Naive thymus-derived CD4-positive, alpha-beta T cell (primary cell): ENCODE measurements at regions not wholly inside any gene's neighbourhood (a gene's known extent, or its start where the extent isn't known, plus 50 kb on each side); places are given as distances from the start of the nearest gene placed in this dataset.

Source experiments
- ATAC-seq: fragments of 150-1000 bp; cut with Tn5 transposase; 2 replicates; pipeline ENCODE4 v1.10.0; 2021; ENCODE audit warnings: mild to moderate bottlenecking, moderate library complexity
- CTCF ChIA-PET: fragments of 350-600 bp; sonication (Branson Sonifier 250); formaldehyde crosslinking; loops from one replicate; lab custom pipeline; 2021; ENCODE audit warnings: antibody characterized with exemption; lab: Charles Lee
- POLR2A ChIA-PET: fragments of 350-600 bp; sonication (Branson Sonifier 250); formaldehyde crosslinking; loops from one replicate; lab custom pipeline; 2021; ENCODE audit warnings: antibody characterized with exemption, inconsistent platforms; lab: Charles Lee
- DNase-seq, 9 donors: peaks; one replicate each; pipeline versions ENCODE4 v3.0.0 to v3.0.0-alpha.2; 2020 to 2022; ENCODE audit warnings: mixed read lengths in 1 of 9
- H3K27ac ChIP-seq: one replicate; pipeline ENCODE4 v1.7.0; 2013; ENCODE audit warnings: mild to moderate bottlenecking, low read depth, low read length, moderate library complexity
- H3K27me3 ChIP-seq, 2 donors: one replicate each; pipeline ENCODE4 v1.7.0; 2013; ENCODE audit warnings: low read length in 2 of 2, mild to moderate bottlenecking in 2 of 2, moderate library complexity in 2 of 2; ENCODE audit not compliant: control insufficient read depth in 2 of 2, insufficient read depth in 2 of 2
- H3K36me3 ChIP-seq, 3 experiments: 1 replicate in 2 of 3; 2 replicates in 1 of 3; pipeline ENCODE4 v1.7.0; 2013; ENCODE audit warnings: low read length in 3 of 3, mild to moderate bottlenecking in 3 of 3, moderate library complexity in 1 of 3; ENCODE audit not compliant: insufficient read depth in 3 of 3, control insufficient read depth in 2 of 3
- H3K4me1 ChIP-seq, 2 donors: one replicate each; pipeline ENCODE4 v1.7.0; 2013; ENCODE audit warnings: low read length in 2 of 2, mild to moderate bottlenecking in 2 of 2, moderate library complexity in 1 of 2; ENCODE audit not compliant: control insufficient read depth in 2 of 2, insufficient read depth in 2 of 2
- H3K4me3 ChIP-seq: 2 replicates; pipeline ENCODE4 v1.7.0; 2013; ENCODE audit warnings: mild to moderate bottlenecking, low read length
- H3K9me3 ChIP-seq, 3 experiments: 1 replicate in 2 of 3; 2 replicates in 1 of 3; pipeline ENCODE4 v1.7.0; 2013; ENCODE audit warnings: low read length in 3 of 3; ENCODE audit not compliant: control insufficient read depth in 2 of 3
- H3K27ac Mint-ChIP-seq, 9 donors: one replicate each; pipeline ENCODE4 v1.8.0; 2020 to 2022; ENCODE audit warnings: mixed read lengths in 9 of 9, mild to moderate bottlenecking in 8 of 9, moderate library complexity in 5 of 9, inconsistent platforms in 2 of 9
- H3K27me3 Mint-ChIP-seq, 5 donors: one replicate each; pipeline ENCODE4 v1.8.0; 2021 to 2022; ENCODE audit warnings: mixed read lengths in 5 of 5, mild to moderate bottlenecking in 1 of 5
- H3K36me3 Mint-ChIP-seq, 5 donors: one replicate each; pipeline ENCODE4 v1.8.0; 2020 to 2022; ENCODE audit warnings: mixed read lengths in 5 of 5, mild to moderate bottlenecking in 3 of 5, inconsistent platforms in 1 of 5
- H3K4me1 Mint-ChIP-seq, 7 donors: one replicate each; pipeline ENCODE4 v1.8.0; 2020 to 2022; ENCODE audit warnings: mixed read lengths in 7 of 7, mild to moderate bottlenecking in 3 of 7, inconsistent platforms in 1 of 7
- H3K4me3 Mint-ChIP-seq, 10 donors: one replicate each; pipeline ENCODE4 v1.8.0; 2020 to 2022; ENCODE audit warnings: mild to moderate bottlenecking in 10 of 10, mixed read lengths in 10 of 10, moderate library complexity in 6 of 10, inconsistent platforms in 2 of 10
- H3K9me3 Mint-ChIP-seq, 11 donors: one replicate each; pipeline ENCODE4 v1.8.0; 2020 to 2022; ENCODE audit warnings: mixed read lengths in 11 of 11, mild to moderate bottlenecking in 4 of 11, inconsistent platforms in 1 of 11, moderate library complexity in 1 of 11
- intact Hi-C, 2 donors: fragments of 100-400 bp; cut with micrococcal nuclease; formaldehyde crosslinking; loops; one replicate each; pipeline ENCODE4 v1.15.1; 2023

DNA sequence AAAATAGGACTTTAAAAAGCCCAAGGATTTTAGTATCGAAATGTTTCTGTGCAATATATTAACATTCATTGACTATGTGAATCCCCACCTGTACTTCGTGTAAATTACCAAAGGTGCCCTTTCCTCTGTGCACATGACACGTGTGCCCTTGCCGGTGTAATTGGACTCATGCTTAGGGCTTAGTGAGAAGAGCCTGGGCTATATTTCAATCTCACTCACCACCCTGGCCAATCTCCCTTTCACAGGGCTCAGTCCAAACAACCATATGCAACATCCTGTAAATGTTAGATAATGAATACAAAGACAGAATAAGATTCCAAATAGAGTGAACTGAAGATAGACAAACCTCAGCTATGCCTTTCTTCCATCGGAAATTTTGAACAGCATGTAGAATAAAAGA, 564.3 kb downstream of the USP25 start:
- H3K4me1 ChIP-seq: no peaks in the 10 kb centered on the region
- Mint-ChIP-seq H3K4me3 (no peak overlapping the region), H3K9me3 (no peaks in the 10 kb centered on the region), H3K27ac (no peak overlapping the region), H3K36me3 (no peaks in the 10 kb centered on the region), H3K4me1 (no peaks in the 10 kb centered on the region), H3K27me3 (no peaks in the 10 kb centered on the region)
- no peak for DNase-seq
- H3K36me3 ChIP-seq: no peaks in the 10 kb centered on the region
- H3K9me3 ChIP-seq: no peaks in the 10 kb centered on the region
- no peak overlapping the region for H3K4me3 ChIP-seq
- H3K27me3 ChIP-seq: no peaks in the 10 kb centered on the region
- ChIA-PET POLR2A (no interaction called here), CTCF (no interaction called here)
- ATAC-seq: no peak
- H3K27ac ChIP-seq: no peak overlapping the region
- intact Hi-C loops: no loop called here

DNA sequence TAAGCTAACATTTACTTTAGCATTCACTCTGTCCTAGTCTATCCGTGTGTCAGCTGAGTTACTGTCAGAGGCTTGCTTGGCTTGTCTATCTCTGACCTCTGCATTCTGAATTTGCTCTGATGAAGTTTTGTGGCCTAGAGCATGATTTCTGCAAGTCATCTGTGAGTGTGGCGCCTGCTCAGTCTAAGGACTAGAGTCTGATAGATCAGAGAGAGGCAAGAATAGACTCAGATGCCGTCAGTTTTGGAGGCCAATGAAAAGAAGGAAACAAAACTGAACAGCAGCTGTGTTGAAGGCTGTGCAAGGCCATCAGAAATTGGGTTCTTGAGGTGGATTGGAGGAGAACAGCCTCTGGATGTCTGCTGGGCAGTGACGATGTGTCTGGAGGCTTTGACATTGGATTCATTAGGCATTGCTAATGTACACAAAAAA, 573.1 kb downstream of the USP25 start:
- H3K27ac Mint-ChIP-seq: no peak overlapping the region
- no peaks in the 10 kb centered on the region for H3K36me3 Mint-ChIP-seq
- Histone ChIP-seq H3K4me3 (no peak overlapping the region), H3K4me1 (no peaks in the 10 kb centered on the region), H3K27ac (no peak overlapping the region), H3K9me3 (no peaks in the 10 kb centered on the region), H3K36me3 (no peaks in the 10 kb centered on the region), H3K27me3 (no peaks in the 10 kb centered on the region)
- no peaks in the 10 kb centered on the region for H3K27me3 Mint-ChIP-seq
- H3K9me3 Mint-ChIP-seq: no peaks in the 10 kb centered on the region
- DNase-seq: no peak
- H3K4me3 Mint-ChIP-seq: no peak overlapping the region
- ATAC-seq: no peak
- intact Hi-C loops: no loop called here
- CTCF ChIA-PET: no interaction called here
- POLR2A ChIA-PET: no interaction called here
- H3K4me1 Mint-ChIP-seq: no peaks in the 10 kb centered on the region

DNA sequence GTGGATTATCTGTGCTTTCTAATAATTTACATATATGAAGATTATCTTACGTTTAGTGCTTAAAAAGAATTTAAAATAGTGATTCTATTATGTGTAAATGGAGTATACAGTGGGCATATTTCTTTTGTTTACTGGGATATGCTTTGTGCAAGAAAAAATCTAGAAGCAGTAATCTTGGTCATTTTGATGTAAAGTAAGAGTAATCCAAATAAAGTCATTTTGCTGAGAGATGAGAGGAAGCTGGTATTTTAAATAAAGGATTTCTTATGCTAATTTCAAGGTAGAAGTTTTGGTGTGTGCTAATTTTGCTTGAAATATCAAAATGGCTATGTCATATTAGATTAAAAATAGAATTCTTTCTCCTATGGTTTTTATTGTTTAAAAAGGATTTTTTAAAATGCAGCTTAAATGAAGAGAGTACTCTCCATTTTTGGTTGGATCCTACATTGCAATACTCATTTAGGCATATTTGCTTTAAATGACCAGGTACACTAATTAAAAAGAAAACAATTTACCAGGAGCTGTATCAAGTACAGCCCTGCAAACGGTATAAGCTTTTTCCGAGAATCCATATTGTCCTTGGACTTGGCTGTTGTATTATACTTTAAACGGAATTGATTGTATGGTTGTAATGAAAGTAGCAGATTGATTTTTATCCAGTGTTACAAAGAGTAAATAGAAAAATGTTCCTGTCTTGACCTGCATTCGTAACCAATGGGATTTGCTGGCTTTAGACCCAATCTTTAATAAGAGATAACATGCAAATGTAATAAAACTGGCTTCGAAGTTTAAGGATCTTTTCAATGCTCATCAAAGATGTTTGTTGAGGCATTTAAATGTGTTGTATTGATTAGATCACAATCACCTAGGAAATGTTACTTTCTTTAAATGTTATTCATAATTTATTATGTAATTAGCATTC, 574.7 kb downstream of the USP25 start:
- H3K4me1 Mint-ChIP-seq: peaks cover 0 to 5% (median 3%) of the 10 kb centered on the region in 7 donors
- Histone ChIP-seq H3K27ac (no peak overlapping the region), H3K9me3 (no peaks in the 10 kb centered on the region), H3K4me3 (no peak overlapping the region), H3K4me1 (no peaks in the 10 kb centered on the region), H3K27me3 (no peaks in the 10 kb centered on the region), H3K36me3 (no peaks in the 10 kb centered on the region)
- intact Hi-C loops: no loop called here
- H3K27me3 Mint-ChIP-seq: no peaks in the 10 kb centered on the region
- no peak for ATAC-seq
- H3K36me3 Mint-ChIP-seq: no peaks in the 10 kb centered on the region
- ChIA-PET CTCF (no interaction called here), POLR2A (no interaction called here)
- DNase-seq: no peak
- H3K9me3 Mint-ChIP-seq: no peaks in the 10 kb centered on the region
- H3K27ac Mint-ChIP-seq: no peak overlapping the region
- no peak overlapping the region for H3K4me3 Mint-ChIP-seq

DNA sequence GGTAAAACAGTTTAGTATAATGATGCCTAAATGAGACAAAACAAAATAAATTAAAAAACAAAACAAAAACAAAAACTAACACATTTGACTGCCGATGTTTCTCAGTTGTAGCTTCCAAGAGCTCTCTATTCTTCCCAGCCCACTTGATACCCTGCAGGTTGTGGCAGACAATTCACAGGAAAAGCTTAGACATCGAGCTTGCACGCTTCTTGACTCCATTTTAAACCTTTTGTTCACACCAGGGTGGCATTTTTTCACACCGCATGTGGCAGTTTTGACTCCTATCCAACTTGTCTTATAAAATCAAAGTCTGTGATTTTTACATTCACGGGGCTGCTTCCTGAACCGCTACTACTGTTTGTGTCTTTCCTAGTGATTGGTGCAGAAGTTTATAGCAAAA, 575.9 kb downstream of the USP25 start:
- Histone ChIP-seq H3K9me3 (no peaks in the 10 kb centered on the region), H3K27ac (no peak overlapping the region), H3K4me1 (no peaks in the 10 kb centered on the region), H3K36me3 (no peaks in the 10 kb centered on the region), H3K27me3 (no peaks in the 10 kb centered on the region), H3K4me3 (no peak overlapping the region)
- DNase-seq: no peak
- H3K27ac Mint-ChIP-seq: no peak overlapping the region
- intact Hi-C loops: no loop called here
- no peak for ATAC-seq
- H3K9me3 Mint-ChIP-seq: no peaks in the 10 kb centered on the region
- H3K27me3 Mint-ChIP-seq: no peaks in the 10 kb centered on the region
- H3K4me1 Mint-ChIP-seq: peaks cover 0 to 16% (median 4%) of the 10 kb centered on the region in 7 donors
- ChIA-PET CTCF (no interaction called here), POLR2A (interaction anchor here (0.6 kb wide), 1 partner anchor 302 kb away, joined by 4 read pairs; no protein-coding TSS in a partner anchor)
- H3K36me3 Mint-ChIP-seq: no peaks in the 10 kb centered on the region
- peak overlapping the region in 1 of 10 donors; percentile 10 for H3K4me3 Mint-ChIP-seq

DNA sequence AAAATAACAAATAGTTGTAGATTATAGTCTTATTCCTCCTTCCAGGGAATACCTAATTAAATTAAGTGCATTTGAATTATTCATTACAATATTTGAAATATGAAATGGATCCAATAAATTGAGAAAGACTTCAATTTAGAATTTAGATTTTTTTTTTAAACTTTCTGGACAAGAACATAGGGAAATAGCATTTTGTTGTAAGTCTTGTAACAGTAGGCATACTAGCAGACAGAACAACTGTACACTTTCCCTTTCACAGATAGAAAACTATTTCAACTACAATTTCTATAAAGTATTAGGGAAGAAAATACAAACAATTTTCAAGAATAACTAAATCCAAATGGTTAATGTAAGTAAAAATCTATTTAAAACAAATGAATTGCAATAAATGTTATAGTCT, 577.5 kb downstream of the USP25 start:
- no peak overlapping the region for H3K27ac ChIP-seq
- Mint-ChIP-seq H3K4me3 (no peak overlapping the region), H3K36me3 (no peaks in the 10 kb centered on the region), H3K27me3 (no peaks in the 10 kb centered on the region), H3K9me3 (no peaks in the 10 kb centered on the region), H3K27ac (no peak overlapping the region), H3K4me1 (peaks cover 0 to 16% (median 4%) of the 10 kb centered on the region in 7 donors)
- intact Hi-C loops: no loop called here
- no peaks in the 10 kb centered on the region for H3K36me3 ChIP-seq
- H3K9me3 ChIP-seq: no peaks in the 10 kb centered on the region
- no peaks in the 10 kb centered on the region for H3K4me1 ChIP-seq
- H3K27me3 ChIP-seq: no peaks in the 10 kb centered on the region
- ATAC-seq (no peak), DNase-seq (no peak)
- ChIA-PET POLR2A (no interaction called here), CTCF (no interaction called here)
- no peak overlapping the region for H3K4me3 ChIP-seq

DNA sequence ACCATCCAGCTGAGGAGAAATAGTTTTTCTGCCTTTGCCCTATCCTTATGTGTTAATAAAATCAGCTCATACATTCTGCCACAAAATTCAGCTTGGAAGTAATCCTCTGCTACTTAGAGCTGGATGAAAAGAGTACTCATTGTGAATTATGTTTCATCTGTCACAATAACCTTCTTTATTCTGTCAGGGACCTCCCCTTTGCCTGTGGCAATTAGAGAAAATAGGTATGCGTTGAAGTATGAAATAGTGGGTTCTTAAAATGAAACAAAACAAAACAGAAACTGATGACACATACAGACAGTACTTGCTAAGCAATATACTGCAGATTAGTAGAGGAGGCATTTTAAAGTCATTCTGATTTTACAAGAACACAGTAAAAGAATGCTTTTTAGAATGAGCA, 578.5 kb downstream of the USP25 start:
- CTCF ChIA-PET: no interaction called here
- H3K36me3 ChIP-seq: no peaks in the 10 kb centered on the region
- no peak overlapping the region for H3K4me3 ChIP-seq
- Mint-ChIP-seq H3K27me3 (no peaks in the 10 kb centered on the region), H3K4me3 (peak overlapping the region in 1 of 10 donors; percentile 6), H3K36me3 (no peaks in the 10 kb centered on the region), H3K9me3 (no peaks in the 10 kb centered on the region), H3K4me1 (peaks cover 0 to 16% (median 4%) of the 10 kb centered on the region in 7 donors), H3K27ac (peak overlapping the region in 1 of 9 donors; percentile 8)
- ATAC-seq: no peak
- intact Hi-C loops: no loop called here
- DNase-seq: no peak
- POLR2A ChIA-PET: no interaction called here
- H3K9me3 ChIP-seq: no peaks in the 10 kb centered on the region
- H3K4me1 ChIP-seq: no peaks in the 10 kb centered on the region
- no peaks in the 10 kb centered on the region for H3K27me3 ChIP-seq
- no peak overlapping the region for H3K27ac ChIP-seq
